ENCODE measurements at regions not wholly inside any gene's neighbourhood (a gene's known extent, or its start where the extent isn't known, plus 50 kb on each side); places are given as distances from the start of the nearest gene placed in this dataset.
A peak's percentile ranks its signal among the peaks of the same experiment; 100 is the strongest.

- WGBS, 2 experiments (ENCODE audit: low coverage in 1 of 2, low lambda C conversion rate in 2 of 2, missing lambda C conversion rate in 2 of 2), result 34 to 38% methylated on average over 10 of the region's 10 CpGs
- no peaks in the 10 kb centered on the region for H3K27me3 ChIP-seq (replicated peaks; ENCODE audit: insufficient read depth)
- no peak overlapping the region for H3K4me3 ChIP-seq
- peak; percentile 63 for DNase-seq
- in situ Hi-C loops (cut with MboI), result loop anchor here (10.0 kb wide), 1 partner anchor 150 kb away; no protein-coding TSS in a partner anchor
- H3K27ac ChIP-seq, result no peak overlapping the region
- no peak overlapping the region for H2AFZ ChIP-seq
- no peaks in the 10 kb centered on the region for H4K20me1 ChIP-seq (ENCODE audit: insufficient read depth)
- no peaks in the 10 kb centered on the region for H3F3A ChIP-seq (ENCODE audit: insufficient read depth)
- no peak overlapping the region for H3K9ac ChIP-seq
- no peak overlapping the region for H3K4me2 ChIP-seq (ENCODE audit: unreplicated experiment)
- H3K9me3 ChIP-seq (ENCODE audit: low read depth), result no peaks in the 10 kb centered on the region
- H3K36me3 ChIP-seq (ENCODE audit: low read depth), result no peaks in the 10 kb centered on the region
- no peaks in the 10 kb centered on the region for H3K79me2 ChIP-seq (ENCODE audit: insufficient read depth)
- TF ChIP-seq EZH2phosphoT487 (IDR thresholded peaks at IDR 0.05; ENCODE audit: insufficient read depth, low read depth) (no peak), EZH2 (IDR thresholded peaks at IDR 0.05; ENCODE audit: insufficient read depth, poor library complexity, severe bottlenecking) (no peak)
- H3K9me2 ChIP-seq (ENCODE audit: insufficient read depth), result no peaks in the 10 kb centered on the region
- no peaks in the 10 kb centered on the region for H3K4me1 ChIP-seq (ENCODE audit: insufficient read depth)
These were observed 67.1 kb upstream of the MCTP2 start for GRCh38 chr15:94164202-94164807.

GRCh38 chr15:94162939-94163338 is 68.4 kb upstream of the MCTP2 start:
- no peak overlapping the region for H3K27ac ChIP-seq
- H2AFZ ChIP-seq, result no peak overlapping the region
- H4K20me1 ChIP-seq (ENCODE audit: insufficient read depth), result no peaks in the 10 kb centered on the region
- no peaks in the 10 kb centered on the region for H3K36me3 ChIP-seq (ENCODE audit: low read depth)
- WGBS, 2 experiments (ENCODE audit: low coverage in 1 of 2, low lambda C conversion rate in 2 of 2, missing lambda C conversion rate in 2 of 2), result 81 to 83% methylated on average over 5 of the region's 5 CpGs
- no peaks in the 10 kb centered on the region for H3K9me2 ChIP-seq (ENCODE audit: insufficient read depth)
- no peak overlapping the region for H3K9ac ChIP-seq
- H3K27me3 ChIP-seq (replicated peaks; ENCODE audit: insufficient read depth), result no peaks in the 10 kb centered on the region
- in situ Hi-C loops (cut with MboI), result loop anchor here (10.0 kb wide), 1 partner anchor 152 kb away; no protein-coding TSS in a partner anchor
- H3K4me2 ChIP-seq (ENCODE audit: unreplicated experiment), result no peak overlapping the region
- TF ChIP-seq EZH2 (IDR thresholded peaks at IDR 0.05; ENCODE audit: insufficient read depth, poor library complexity, severe bottlenecking) (no peak), EZH2phosphoT487 (IDR thresholded peaks at IDR 0.05; ENCODE audit: insufficient read depth, low read depth) (no peak)
- no peak overlapping the region for H3K4me3 ChIP-seq
- no peaks in the 10 kb centered on the region for H3K9me3 ChIP-seq (ENCODE audit: low read depth)
- H3F3A ChIP-seq (ENCODE audit: insufficient read depth), result no peaks in the 10 kb centered on the region
- no peaks in the 10 kb centered on the region for H3K4me1 ChIP-seq (ENCODE audit: insufficient read depth)
- H3K79me2 ChIP-seq (ENCODE audit: insufficient read depth), result no peaks in the 10 kb centered on the region
- DNase-seq, result no peak

DNA sequence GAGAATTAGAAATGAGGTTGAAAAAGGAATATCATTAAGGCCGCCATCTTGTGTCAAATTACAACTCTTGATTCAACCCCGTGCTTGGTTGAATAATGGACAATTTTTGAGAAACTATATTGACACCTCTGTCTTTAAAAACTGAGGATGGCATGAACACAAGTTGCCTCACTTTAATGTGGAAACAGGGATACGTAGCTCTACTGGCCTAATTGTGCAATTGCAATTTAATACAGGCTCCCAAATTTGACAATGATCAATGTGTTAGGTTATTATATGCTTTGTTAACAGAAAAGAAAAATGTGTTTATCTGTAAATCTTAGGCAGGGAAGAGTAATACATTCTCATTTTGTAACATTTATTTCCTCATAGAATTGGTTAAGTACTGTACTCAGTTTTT is 77.1 kb upstream of the MCTP2 start:
- Histone ChIP-seq H3K4me2 (ENCODE audit: unreplicated experiment) (no peak overlapping the region), H3K27ac (no peak overlapping the region), H3K27me3 (replicated peaks; ENCODE audit: insufficient read depth) (no peaks in the 10 kb centered on the region), H3K4me3 (no peak overlapping the region), H3K79me2 (ENCODE audit: insufficient read depth) (no peaks in the 10 kb centered on the region), H3F3A (ENCODE audit: insufficient read depth) (no peaks in the 10 kb centered on the region), H2AFZ (no peak overlapping the region), H3K9ac (no peak overlapping the region), H3K4me1 (ENCODE audit: insufficient read depth) (no peaks in the 10 kb centered on the region), H3K9me3 (ENCODE audit: low read depth) (no peaks in the 10 kb centered on the region), H3K9me2 (ENCODE audit: insufficient read depth) (no peaks in the 10 kb centered on the region), H3K36me3 (ENCODE audit: low read depth) (no peaks in the 10 kb centered on the region), H4K20me1 (ENCODE audit: insufficient read depth) (no peaks in the 10 kb centered on the region)
- WGBS, 2 experiments (ENCODE audit: low coverage in 1 of 2, low lambda C conversion rate in 2 of 2, missing lambda C conversion rate in 2 of 2), result 12 to 23% methylated on average over 3 of the region's 3 CpGs
- in situ Hi-C loops (cut with MboI), result no loop called here
- no peak for DNase-seq
- no peak for TF ChIP-seq EZH2 (IDR thresholded peaks at IDR 0.05; ENCODE audit: insufficient read depth, poor library complexity, severe bottlenecking)
- no peak for TF ChIP-seq EZH2phosphoT487 (IDR thresholded peaks at IDR 0.05; ENCODE audit: insufficient read depth, low read depth)

- WGBS, 2 experiments (ENCODE audit: low coverage in 1 of 2, low lambda C conversion rate in 2 of 2, missing lambda C conversion rate in 2 of 2), result 76 to 81% methylated on average over 4 of the region's 4 CpGs
- TF ChIP-seq EZH2 (IDR thresholded peaks at IDR 0.05; ENCODE audit: insufficient read depth, poor library complexity, severe bottlenecking) (no peak), EZH2phosphoT487 (IDR thresholded peaks at IDR 0.05; ENCODE audit: insufficient read depth, low read depth) (no peak)
- no peaks in the 10 kb centered on the region for H3K36me3 ChIP-seq (ENCODE audit: low read depth)
- in situ Hi-C loops (cut with MboI), result no loop called here
- H3K9me2 ChIP-seq (ENCODE audit: insufficient read depth), result no peaks in the 10 kb centered on the region
- H3K4me3 ChIP-seq, result no peak overlapping the region
- DNase-seq, result no peak
- H3K27me3 ChIP-seq (replicated peaks; ENCODE audit: insufficient read depth), result peaks cover 5% of the 10 kb centered on the region; the same call in 1 of the 2 replicates
- no peak overlapping the region for H3K4me2 ChIP-seq (ENCODE audit: unreplicated experiment)
- no peak overlapping the region for H3K27ac ChIP-seq
- no peaks in the 10 kb centered on the region for H3F3A ChIP-seq (ENCODE audit: insufficient read depth)
- H3K4me1 ChIP-seq (ENCODE audit: insufficient read depth), result no peaks in the 10 kb centered on the region
- no peaks in the 10 kb centered on the region for H3K79me2 ChIP-seq (ENCODE audit: insufficient read depth)
- H4K20me1 ChIP-seq (ENCODE audit: insufficient read depth), result no peaks in the 10 kb centered on the region
- no peak overlapping the region for H3K9ac ChIP-seq
- no peaks in the 10 kb centered on the region for H3K9me3 ChIP-seq (ENCODE audit: low read depth)
- H2AFZ ChIP-seq, result no peak overlapping the region
These were observed 86.3 kb upstream of the MCTP2 start for GRCh38 chr15:94145046-94145445.
